Panc1 (cell line): ENCODE measurements at regions not wholly inside any gene's neighbourhood (a gene's known extent, or its start where the extent isn't known, plus 50 kb on each side); places are given as distances from the start of the nearest gene placed in this dataset.

Source experiments
- ATAC-seq: fragments of 200-7000 bp; cut with Tn5 transposase; 2 replicates; pipeline ENCODE4 v1.9.1; 2020; ENCODE audit warnings: mild to moderate bottlenecking, moderate library complexity
- BruUV-seq: library from RNA; stranded (reverse); fragments of 400-500 nt; replicated peaks from 2 replicates; lab custom pipeline; 2021; lab: Mats Ljungman, UMichigan
- CTCF ChIA-PET: fragments of 300-600 bp; sonication (Branson Sonifier 250); formaldehyde crosslinking; loops from one replicate; lab custom pipeline; 2022; ENCODE audit warnings: antibody characterized with exemption; lab: Charles Lee
- POLR2A ChIA-PET: fragments of 300-600 bp; sonication (Branson Sonifier 250); formaldehyde crosslinking; loops from one replicate; lab custom pipeline; 2022; ENCODE audit warnings: antibody characterized with exemption; lab: Charles Lee
- DNase-seq: peaks from one replicate; pipeline ENCODE4 v3.0.0-alpha.2; 2010; ENCODE audit warnings: low read depth, low spot score
- H3K27ac ChIP-seq: 2 replicates; pipeline ENCODE4 v1.5.1; 2011; ENCODE audit warnings: mild to moderate bottlenecking, low read length, inconsistent platforms
- H3K27me3 ChIP-seq: fragments of 200-500 bp; sonication (Bioruptor generic); 2 replicates; pipeline ENCODE4 v1.6.0; 2014; ENCODE audit warnings: low read length, inconsistent platforms; ENCODE audit not compliant: control insufficient read depth, insufficient read depth
- H3K36me3 ChIP-seq: fragments of 200-500 bp; sonication (Bioruptor generic); 2 replicates; pipeline ENCODE4 v1.5.1; 2014; ENCODE audit warnings: inconsistent platforms, mild to moderate bottlenecking, low read length, moderate library complexity; ENCODE audit not compliant: control insufficient read depth, insufficient read depth
- H3K4me1 ChIP-seq: 2 replicates; pipeline ENCODE4 v1.5.1; 2011; ENCODE audit warnings: inconsistent platforms, mild to moderate bottlenecking, low read length, moderate library complexity; ENCODE audit not compliant: control insufficient read depth, insufficient read depth
- H3K4me3 ChIP-seq, 2 experiments: 2 replicates each; pipeline ENCODE4 v1.5.1; 2011 to 2012; ENCODE audit warnings: low read depth in 2 of 2, low read length in 2 of 2, mild to moderate bottlenecking in 2 of 2, inconsistent platforms in 1 of 2, moderate library complexity in 1 of 2
- H3K9me3 ChIP-seq: fragments of 200-500 bp; sonication (Bioruptor generic); 2 replicates; pipeline ENCODE4 v1.5.1; 2014; ENCODE audit warnings: low read depth, mild to moderate bottlenecking, inconsistent platforms, low read length, moderate library complexity; ENCODE audit not compliant: control insufficient read depth, insufficient read depth
- POLR2AphosphoS5 ChIP-seq: IDR thresholded peaks from 2 replicates; pipeline ENCODE4 v1.6.1; 2012; ENCODE audit warnings: mild to moderate bottlenecking, low read depth, low read length, moderate library complexity
- SIN3A ChIP-seq: IDR thresholded peaks from 2 replicates; pipeline ENCODE4 v1.6.1; 2012; ENCODE audit warnings: low read depth, mild to moderate bottlenecking, low read length, moderate library complexity, borderline replicate concordance; ENCODE audit not compliant: insufficient read depth
- TCF7L2 ChIP-seq: IDR thresholded peaks from 2 replicates; pipeline ENCODE4 v1.6.1; 2011; ENCODE audit warnings: mild to moderate bottlenecking, low read depth, low read length, inconsistent platforms
- in situ Hi-C: cut with HindIII; loops from 2 replicates; pipeline ENCODE4 v1.10.0; 2016; ENCODE audit warnings: low sequenced_read_pairs, low pct_unique_long_range_greater_than_20kb
- intact Hi-C: fragments of 100-400 bp; cut with micrococcal nuclease; formaldehyde crosslinking; loops from one replicate; pipeline ENCODE4 v1.10.0; 2022; ENCODE audit not compliant: unreplicated experiment
- TF ChIP-seq, protein P1 (sequence below), 2 experiments: IDR thresholded peaks; 2 replicates each; pipeline ENCODE4 v1.6.1; 2011 to 2012; ENCODE audit warnings: low read depth in 2 of 2, control low read depth in 1 of 2, low read length in 1 of 2, mild to moderate bottlenecking in 1 of 2, moderate library complexity in 1 of 2; ENCODE audit not compliant: insufficient read depth in 1 of 2
- TF ChIP-seq, protein P2 (sequence below): fragments of 450-650 bp; IDR thresholded peaks from 2 replicates; pipeline ENCODE4 v1.5.1; 2017; ENCODE audit warnings: mild to moderate bottlenecking

DNA sequence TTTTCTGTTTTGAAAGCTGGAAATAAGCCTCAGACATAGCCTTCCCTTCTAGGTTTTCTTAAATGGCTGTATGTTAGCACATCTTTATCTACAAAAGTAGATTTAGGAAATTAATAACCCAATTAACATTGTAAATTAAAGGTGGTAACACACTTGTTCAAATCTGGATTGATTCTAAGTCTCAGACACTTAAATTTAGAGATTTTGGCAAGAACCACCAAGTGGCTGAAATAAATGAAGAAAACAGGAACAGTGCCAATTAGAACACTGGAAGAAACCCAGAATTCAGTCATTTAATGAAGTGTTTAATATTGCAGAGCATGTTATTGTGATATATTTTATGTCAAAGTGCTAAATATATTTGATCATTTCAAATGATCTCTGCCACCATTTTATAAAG, 628.2 kb downstream of the USP25 start:
- intact Hi-C loops: no loop called here
- H3K27me3 ChIP-seq: no peaks in the 10 kb centered on the region
- no peaks in the 10 kb centered on the region for H3K36me3 ChIP-seq
- H3K4me3 ChIP-seq: no peak overlapping the region
- BruUV-seq: no TSS peak
- DNase-seq (no peak), ATAC-seq (no peak)
- no peaks in the 10 kb centered on the region for H3K9me3 ChIP-seq
- H3K4me1 ChIP-seq: no peaks in the 10 kb centered on the region
- ChIA-PET POLR2A (no interaction called here), CTCF (no interaction called here)
- no peak overlapping the region for H3K27ac ChIP-seq
- TF ChIP-seq SIN3A (no peak), TCF7L2 (no peak), POLR2AphosphoS5 (no peak)
- TF ChIP-seq, protein P1, sequence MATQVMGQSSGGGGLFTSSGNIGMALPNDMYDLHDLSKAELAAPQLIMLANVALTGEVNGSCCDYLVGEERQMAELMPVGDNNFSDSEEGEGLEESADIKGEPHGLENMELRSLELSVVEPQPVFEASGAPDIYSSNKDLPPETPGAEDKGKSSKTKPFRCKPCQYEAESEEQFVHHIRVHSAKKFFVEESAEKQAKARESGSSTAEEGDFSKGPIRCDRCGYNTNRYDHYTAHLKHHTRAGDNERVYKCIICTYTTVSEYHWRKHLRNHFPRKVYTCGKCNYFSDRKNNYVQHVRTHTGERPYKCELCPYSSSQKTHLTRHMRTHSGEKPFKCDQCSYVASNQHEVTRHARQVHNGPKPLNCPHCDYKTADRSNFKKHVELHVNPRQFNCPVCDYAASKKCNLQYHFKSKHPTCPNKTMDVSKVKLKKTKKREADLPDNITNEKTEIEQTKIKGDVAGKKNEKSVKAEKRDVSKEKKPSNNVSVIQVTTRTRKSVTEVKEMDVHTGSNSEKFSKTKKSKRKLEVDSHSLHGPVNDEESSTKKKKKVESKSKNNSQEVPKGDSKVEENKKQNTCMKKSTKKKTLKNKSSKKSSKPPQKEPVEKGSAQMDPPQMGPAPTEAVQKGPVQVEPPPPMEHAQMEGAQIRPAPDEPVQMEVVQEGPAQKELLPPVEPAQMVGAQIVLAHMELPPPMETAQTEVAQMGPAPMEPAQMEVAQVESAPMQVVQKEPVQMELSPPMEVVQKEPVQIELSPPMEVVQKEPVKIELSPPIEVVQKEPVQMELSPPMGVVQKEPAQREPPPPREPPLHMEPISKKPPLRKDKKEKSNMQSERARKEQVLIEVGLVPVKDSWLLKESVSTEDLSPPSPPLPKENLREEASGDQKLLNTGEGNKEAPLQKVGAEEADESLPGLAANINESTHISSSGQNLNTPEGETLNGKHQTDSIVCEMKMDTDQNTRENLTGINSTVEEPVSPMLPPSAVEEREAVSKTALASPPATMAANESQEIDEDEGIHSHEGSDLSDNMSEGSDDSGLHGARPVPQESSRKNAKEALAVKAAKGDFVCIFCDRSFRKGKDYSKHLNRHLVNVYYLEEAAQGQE (IDR thresholded peaks at IDR 0.05; ENCODE audit: insufficient read depth in 1 of 2, low read depth in 2 of 2, low read length in 1 of 2): no peak
- TF ChIP-seq, protein P2, sequence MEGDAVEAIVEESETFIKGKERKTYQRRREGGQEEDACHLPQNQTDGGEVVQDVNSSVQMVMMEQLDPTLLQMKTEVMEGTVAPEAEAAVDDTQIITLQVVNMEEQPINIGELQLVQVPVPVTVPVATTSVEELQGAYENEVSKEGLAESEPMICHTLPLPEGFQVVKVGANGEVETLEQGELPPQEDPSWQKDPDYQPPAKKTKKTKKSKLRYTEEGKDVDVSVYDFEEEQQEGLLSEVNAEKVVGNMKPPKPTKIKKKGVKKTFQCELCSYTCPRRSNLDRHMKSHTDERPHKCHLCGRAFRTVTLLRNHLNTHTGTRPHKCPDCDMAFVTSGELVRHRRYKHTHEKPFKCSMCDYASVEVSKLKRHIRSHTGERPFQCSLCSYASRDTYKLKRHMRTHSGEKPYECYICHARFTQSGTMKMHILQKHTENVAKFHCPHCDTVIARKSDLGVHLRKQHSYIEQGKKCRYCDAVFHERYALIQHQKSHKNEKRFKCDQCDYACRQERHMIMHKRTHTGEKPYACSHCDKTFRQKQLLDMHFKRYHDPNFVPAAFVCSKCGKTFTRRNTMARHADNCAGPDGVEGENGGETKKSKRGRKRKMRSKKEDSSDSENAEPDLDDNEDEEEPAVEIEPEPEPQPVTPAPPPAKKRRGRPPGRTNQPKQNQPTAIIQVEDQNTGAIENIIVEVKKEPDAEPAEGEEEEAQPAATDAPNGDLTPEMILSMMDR: no peak
- in situ Hi-C loops: no loop called here

DNA sequence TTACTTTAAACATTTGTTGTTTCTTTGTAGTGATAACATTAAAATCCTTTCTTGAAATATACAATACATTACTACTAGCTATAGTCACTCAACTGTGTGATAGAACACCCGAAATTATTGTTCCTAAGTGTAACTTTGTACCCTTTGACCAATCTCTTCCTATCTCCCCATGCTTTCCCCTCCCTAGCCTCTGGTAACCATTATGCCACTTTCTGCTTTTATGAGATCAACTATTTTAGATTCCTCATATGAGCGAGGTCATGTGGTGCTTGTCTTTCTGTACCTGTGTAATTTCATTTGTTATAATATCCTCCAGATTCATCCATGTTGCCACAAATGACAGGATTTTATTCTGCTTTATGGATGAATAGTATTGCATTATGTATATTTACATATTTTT, 629.0 kb downstream of the USP25 start:
- H3K36me3 ChIP-seq: no peaks in the 10 kb centered on the region
- POLR2A ChIA-PET: no interaction called here
- H3K27ac ChIP-seq: no peak overlapping the region
- H3K9me3 ChIP-seq: no peaks in the 10 kb centered on the region
- H3K4me1 ChIP-seq: no peaks in the 10 kb centered on the region
- in situ Hi-C loops (no loop called here), intact Hi-C loops (no loop called here)
- DNase-seq (no peak), ATAC-seq (no peak)
- H3K27me3 ChIP-seq: no peaks in the 10 kb centered on the region
- no TSS peak for BruUV-seq
- CTCF ChIA-PET: no interaction called here
- TF ChIP-seq SIN3A (no peak), TCF7L2 (no peak), POLR2AphosphoS5 (no peak)
- TF ChIP-seq, protein P2: no peak
- TF ChIP-seq, protein P1 (IDR thresholded peaks at IDR 0.05; ENCODE audit: insufficient read depth in 1 of 2, low read depth in 2 of 2, low read length in 1 of 2): no peak
- no peak overlapping the region for H3K4me3 ChIP-seq
